ENCODE measurements at regions not wholly inside any gene's neighbourhood (a gene's known extent, or its start where the extent isn't known, plus 50 kb on each side); places are given as distances from the start of the nearest gene placed in this dataset.

DNA sequence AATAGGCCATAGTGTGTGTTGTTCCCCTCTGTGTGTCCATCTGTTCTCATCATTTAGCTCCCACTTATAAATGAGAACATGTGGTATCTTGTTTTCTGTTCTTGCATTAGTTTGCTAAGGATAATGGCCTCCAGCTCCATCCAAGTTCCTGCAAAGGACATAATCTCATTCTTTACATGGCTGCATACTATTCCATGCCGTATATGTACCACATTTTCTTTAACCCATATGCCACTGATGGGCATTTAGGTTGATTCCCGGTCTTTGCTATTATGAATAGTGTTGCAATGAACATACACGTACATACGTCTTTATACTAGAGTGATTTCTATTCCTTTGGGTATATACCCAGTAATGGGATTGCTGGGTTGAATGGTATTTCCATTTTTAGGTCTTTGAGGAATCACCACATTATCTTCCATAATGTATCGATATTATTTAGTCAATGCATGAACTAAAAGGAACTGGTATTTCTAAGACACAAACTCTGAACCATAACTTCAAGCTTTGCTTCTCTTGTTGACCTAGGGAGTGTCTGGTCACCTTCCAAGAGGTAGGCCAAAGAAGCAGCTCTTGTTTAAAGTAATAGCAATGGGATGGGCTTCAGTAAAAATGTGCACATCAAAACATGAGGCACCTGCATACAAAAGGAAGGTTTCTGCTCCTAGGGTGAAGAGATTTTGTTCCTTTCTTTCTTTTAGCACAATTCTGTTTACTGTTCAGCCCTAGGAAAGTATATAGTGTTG, 343.0 kb upstream of the ARID1B start:
- TF ChIP-seq, protein P1, sequence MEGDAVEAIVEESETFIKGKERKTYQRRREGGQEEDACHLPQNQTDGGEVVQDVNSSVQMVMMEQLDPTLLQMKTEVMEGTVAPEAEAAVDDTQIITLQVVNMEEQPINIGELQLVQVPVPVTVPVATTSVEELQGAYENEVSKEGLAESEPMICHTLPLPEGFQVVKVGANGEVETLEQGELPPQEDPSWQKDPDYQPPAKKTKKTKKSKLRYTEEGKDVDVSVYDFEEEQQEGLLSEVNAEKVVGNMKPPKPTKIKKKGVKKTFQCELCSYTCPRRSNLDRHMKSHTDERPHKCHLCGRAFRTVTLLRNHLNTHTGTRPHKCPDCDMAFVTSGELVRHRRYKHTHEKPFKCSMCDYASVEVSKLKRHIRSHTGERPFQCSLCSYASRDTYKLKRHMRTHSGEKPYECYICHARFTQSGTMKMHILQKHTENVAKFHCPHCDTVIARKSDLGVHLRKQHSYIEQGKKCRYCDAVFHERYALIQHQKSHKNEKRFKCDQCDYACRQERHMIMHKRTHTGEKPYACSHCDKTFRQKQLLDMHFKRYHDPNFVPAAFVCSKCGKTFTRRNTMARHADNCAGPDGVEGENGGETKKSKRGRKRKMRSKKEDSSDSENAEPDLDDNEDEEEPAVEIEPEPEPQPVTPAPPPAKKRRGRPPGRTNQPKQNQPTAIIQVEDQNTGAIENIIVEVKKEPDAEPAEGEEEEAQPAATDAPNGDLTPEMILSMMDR (IDR thresholded peaks at IDR 0.05; ENCODE audit: low read depth, low read length) = no peak
- TF ChIP-seq EZH2phosphoT487 (IDR thresholded peaks at IDR 0.05; ENCODE audit: low read depth) = no peak
